ENCODE measurements at regions not wholly inside any gene's neighbourhood (a gene's known extent, or its start where the extent isn't known, plus 50 kb on each side); places are given as distances from the start of the nearest gene placed in this dataset.

DNA sequence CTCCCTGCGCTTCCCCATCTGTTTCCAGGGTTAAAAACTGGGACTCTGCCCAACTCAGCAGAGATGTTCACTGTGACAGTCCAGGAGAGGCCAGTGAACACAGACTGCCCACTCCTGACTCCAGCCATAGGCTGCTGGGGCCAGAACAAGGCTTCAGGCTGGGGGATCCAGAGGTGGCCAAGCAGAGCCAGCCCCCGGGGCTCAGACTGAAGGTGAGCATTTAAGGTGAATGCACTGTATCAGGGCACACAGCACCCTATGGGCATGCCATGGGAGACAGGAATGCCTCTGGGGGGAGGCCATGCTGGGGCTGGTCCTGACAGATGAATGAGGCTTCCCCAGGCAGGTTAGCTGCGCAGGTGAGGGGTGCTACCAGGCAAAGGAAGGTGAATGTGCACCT lies 96.4 kb downstream of the TUBA3C start:
- H3K4me3 Mint-ChIP-seq (ENCODE audit: unreplicated experiment) = no peak overlapping the region
- intact Hi-C loops (cut with micrococcal nuclease; ENCODE audit: unreplicated experiment) = no loop called here
- H3K9me3 Mint-ChIP-seq (ENCODE audit: unreplicated experiment) = peaks cover 18% of the 10 kb centered on the region
- no peaks in the 10 kb centered on the region for H3K27me3 Mint-ChIP-seq (ENCODE audit: insufficient read depth, unreplicated experiment)
- Histone ChIP-seq H3K4me1 (no peaks in the 10 kb centered on the region), H3K36me3 (ENCODE audit: control insufficient read depth, insufficient read depth, low read length) (no peaks in the 10 kb centered on the region), H3K4me3 (ENCODE audit: low read depth, low read length) (no peak overlapping the region), H3K27me3 (replicated peaks; ENCODE audit: control insufficient read depth, insufficient read depth, low read length) (no peaks in the 10 kb centered on the region), H3K9me3 (no peaks in the 10 kb centered on the region)
- POLR2A ChIA-PET = no interaction called here
- TF ChIP-seq, protein P1, sequence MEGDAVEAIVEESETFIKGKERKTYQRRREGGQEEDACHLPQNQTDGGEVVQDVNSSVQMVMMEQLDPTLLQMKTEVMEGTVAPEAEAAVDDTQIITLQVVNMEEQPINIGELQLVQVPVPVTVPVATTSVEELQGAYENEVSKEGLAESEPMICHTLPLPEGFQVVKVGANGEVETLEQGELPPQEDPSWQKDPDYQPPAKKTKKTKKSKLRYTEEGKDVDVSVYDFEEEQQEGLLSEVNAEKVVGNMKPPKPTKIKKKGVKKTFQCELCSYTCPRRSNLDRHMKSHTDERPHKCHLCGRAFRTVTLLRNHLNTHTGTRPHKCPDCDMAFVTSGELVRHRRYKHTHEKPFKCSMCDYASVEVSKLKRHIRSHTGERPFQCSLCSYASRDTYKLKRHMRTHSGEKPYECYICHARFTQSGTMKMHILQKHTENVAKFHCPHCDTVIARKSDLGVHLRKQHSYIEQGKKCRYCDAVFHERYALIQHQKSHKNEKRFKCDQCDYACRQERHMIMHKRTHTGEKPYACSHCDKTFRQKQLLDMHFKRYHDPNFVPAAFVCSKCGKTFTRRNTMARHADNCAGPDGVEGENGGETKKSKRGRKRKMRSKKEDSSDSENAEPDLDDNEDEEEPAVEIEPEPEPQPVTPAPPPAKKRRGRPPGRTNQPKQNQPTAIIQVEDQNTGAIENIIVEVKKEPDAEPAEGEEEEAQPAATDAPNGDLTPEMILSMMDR (IDR thresholded peaks at IDR 0.05; ENCODE audit: insufficient read depth in 1 of 2, low read depth in 1 of 2, low read length in 1 of 2, severe bottlenecking in 1 of 2, unreplicated experiment in 1 of 2) = no peak
- CTCF ChIA-PET = no interaction called here
- no peak for DNase-seq
- H3K27ac Mint-ChIP-seq (ENCODE audit: unreplicated experiment) = no peak overlapping the region
- H3K36me3 Mint-ChIP-seq (ENCODE audit: insufficient read depth, unreplicated experiment) = no peaks in the 10 kb centered on the region
- no TSS peak for BruUV-seq (replicated peaks)
- H3K4me1 Mint-ChIP-seq (ENCODE audit: low read depth, unreplicated experiment) = no peaks in the 10 kb centered on the region

DNA sequence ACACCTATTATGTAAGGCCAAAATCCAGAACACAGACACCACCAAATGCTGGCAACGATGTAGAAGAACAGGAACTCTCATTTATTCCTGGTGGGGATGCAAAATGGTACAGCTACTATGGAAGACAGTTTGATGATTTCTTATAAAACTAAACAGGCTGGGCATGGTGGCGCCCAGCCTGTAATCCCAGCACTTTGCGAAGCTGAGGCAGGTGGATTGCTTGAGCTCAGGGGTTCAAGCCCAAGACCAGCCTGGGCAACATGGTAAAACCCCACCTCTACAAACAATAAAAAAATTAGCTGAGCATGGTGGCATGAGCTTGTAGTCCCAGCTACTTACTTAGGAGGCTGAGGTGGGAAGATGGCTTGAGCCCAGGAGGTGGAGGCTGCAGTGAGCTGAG lies 98.3 kb downstream of the TUBA3C start:
- H3K36me3 Mint-ChIP-seq (ENCODE audit: insufficient read depth, unreplicated experiment) = no peaks in the 10 kb centered on the region
- H3K4me1 Mint-ChIP-seq (ENCODE audit: low read depth, unreplicated experiment) = no peaks in the 10 kb centered on the region
- H3K27ac Mint-ChIP-seq (ENCODE audit: unreplicated experiment) = no peak overlapping the region
- no TSS peak for BruUV-seq (replicated peaks)
- TF ChIP-seq, protein P1 (IDR thresholded peaks at IDR 0.05; ENCODE audit: insufficient read depth in 1 of 2, low read depth in 1 of 2, low read length in 1 of 2, severe bottlenecking in 1 of 2, unreplicated experiment in 1 of 2) = no peak
- no peaks in the 10 kb centered on the region for H3K27me3 ChIP-seq (replicated peaks; ENCODE audit: control insufficient read depth, insufficient read depth, low read length)
- H3K9me3 Mint-ChIP-seq (ENCODE audit: unreplicated experiment) = peaks cover 20% of the 10 kb centered on the region
- H3K36me3 ChIP-seq (ENCODE audit: control insufficient read depth, insufficient read depth, low read length) = no peaks in the 10 kb centered on the region
- H3K9me3 ChIP-seq = no peaks in the 10 kb centered on the region
- no peak for DNase-seq
- H3K27me3 Mint-ChIP-seq (ENCODE audit: insufficient read depth, unreplicated experiment) = no peaks in the 10 kb centered on the region
- CTCF ChIA-PET = no interaction called here
- intact Hi-C loops (cut with micrococcal nuclease; ENCODE audit: unreplicated experiment) = no loop called here
- H3K4me3 Mint-ChIP-seq (ENCODE audit: unreplicated experiment) = no peak overlapping the region
- H3K4me3 ChIP-seq (ENCODE audit: low read depth, low read length) = no peak overlapping the region
- POLR2A ChIA-PET = no interaction called here
- H3K4me1 ChIP-seq = no peaks in the 10 kb centered on the region

DNA sequence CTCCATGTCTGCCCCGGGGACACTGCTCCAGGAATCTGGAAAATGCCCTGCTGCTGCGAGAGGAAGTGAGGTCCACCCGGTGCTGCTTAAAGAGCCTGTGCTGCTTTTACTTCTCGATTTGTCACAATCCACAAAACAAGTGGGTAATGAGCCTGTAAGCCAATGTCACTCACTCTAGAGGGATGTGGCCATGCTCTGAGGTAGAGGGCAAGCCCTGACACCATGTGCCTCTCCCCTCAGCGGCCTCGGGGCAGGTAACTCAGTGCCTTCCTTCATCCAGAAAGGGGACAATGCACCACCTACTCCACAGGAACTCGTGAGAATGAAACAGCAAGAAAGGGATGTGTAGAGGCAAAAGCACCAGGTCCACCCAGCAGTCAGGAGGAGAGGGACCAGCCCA lies 106.2 kb downstream of the TUBA3C start:
- Mint-ChIP-seq H3K27ac (ENCODE audit: unreplicated experiment) (no peak overlapping the region), H3K4me1 (ENCODE audit: low read depth, unreplicated experiment) (no peaks in the 10 kb centered on the region), H3K9me3 (ENCODE audit: unreplicated experiment) (peaks cover 14% of the 10 kb centered on the region), H3K27me3 (ENCODE audit: insufficient read depth, unreplicated experiment) (peaks cover 3% of the 10 kb centered on the region), H3K36me3 (ENCODE audit: insufficient read depth, unreplicated experiment) (no peaks in the 10 kb centered on the region), H3K4me3 (ENCODE audit: unreplicated experiment) (no peak overlapping the region)
- H3K4me1 ChIP-seq = no peaks in the 10 kb centered on the region
- intact Hi-C loops (cut with micrococcal nuclease; ENCODE audit: unreplicated experiment) = no loop called here
- no peak overlapping the region for H3K4me3 ChIP-seq (ENCODE audit: low read depth, low read length)
- CTCF ChIA-PET = no interaction called here
- POLR2A ChIA-PET = no interaction called here
- no peaks in the 10 kb centered on the region for H3K9me3 ChIP-seq
- no peaks in the 10 kb centered on the region for H3K36me3 ChIP-seq (ENCODE audit: control insufficient read depth, insufficient read depth, low read length)
- TF ChIP-seq, protein P1 (IDR thresholded peaks at IDR 0.05; ENCODE audit: insufficient read depth in 1 of 2, low read depth in 1 of 2, low read length in 1 of 2, severe bottlenecking in 1 of 2, unreplicated experiment in 1 of 2) = no peak
- BruUV-seq (replicated peaks) = no TSS peak
- no peak for DNase-seq
- H3K27me3 ChIP-seq (replicated peaks; ENCODE audit: control insufficient read depth, insufficient read depth, low read length) = no peaks in the 10 kb centered on the region
